ENCODE measurements at regions not wholly inside any gene's neighbourhood (a gene's known extent, or its start where the extent isn't known, plus 50 kb on each side); places are given as distances from the start of the nearest gene placed in this dataset.

GRCh38 chr5:34541067-34541466, 115.1 kb upstream of the RAI14 start:
- no peak for TF ChIP-seq GATA3 (IDR thresholded peaks at IDR 0.05; ENCODE audit: low read depth, low read length)
- TF ChIP-seq GATA2 (IDR thresholded peaks at IDR 0.05; ENCODE audit: low read depth, low read length) = no peak

Measured in SH-SY5Y (cell line).